A549 (cell line): ENCODE measurements at regions not wholly inside any gene's neighbourhood (a gene's known extent, or its start where the extent isn't known, plus 50 kb on each side); places are given as distances from the start of the nearest gene placed in this dataset.
"Not testable (repeated sequence)": the region's sequence is repeated elsewhere in the genome, so short reads cannot be mapped to it uniquely, and the experiment has no call there.

Experiments used
- ATAC-seq, 2 experiments: fragments of 200-7000 bp in 1 of 2; fragments of >200 bp in 1 of 2; cut with Nextera tagmentation in 1 of 2; cut with Tn5 transposase in 1 of 2; 3 replicates each; pipeline versions ENCODE4 v1.8.0 to v1.9.1; 2018 to 2020; ENCODE audit warnings: mild to moderate bottlenecking in 1 of 2, moderate library complexity in 1 of 2
- CTCF ChIA-PET: fragments of 300-600 bp; sonication (Branson Sonifier 250); formaldehyde crosslinking; extraction: SDS; loops from one replicate; lab custom pipeline; 2021; ENCODE audit warnings: antibody characterized with exemption, inconsistent platforms; lab: Yijun Ruan, JAX
- POLR2A ChIA-PET: fragments of 350-600 bp; formaldehyde crosslinking; extraction: SDS; loops from one replicate; lab custom pipeline; 2021; ENCODE audit warnings: antibody characterized with exemption, inconsistent platforms; lab: Yijun Ruan, JAX
- DNase-seq, 2 experiments: peaks; one replicate each; pipeline versions ENCODE4 v3.0.0 to v3.0.0-alpha.2; 2011 to 2016; ENCODE audit warnings: low read depth in 1 of 2, low spot score in 1 of 2
- FAIRE-seq: peaks from 2 replicates; lab custom pipeline; 2011; peaks lifted over from hg19 to GRCh38; lab: Jason Lieb, UNC
- H3K27ac ChIP-seq, 2 experiments: fragments of >200 bp; sonication (Bioruptor Twin); formaldehyde crosslinking; 3 replicates each; pipeline ENCODE4 v1.5.1; 2016 to 2017
- H3K4me1 ChIP-seq: fragments of >200 bp; sonication (Bioruptor Twin); formaldehyde crosslinking; 3 replicates; pipeline ENCODE4 v1.6.1; 2016
- H3K4me2 ChIP-seq: fragments of >200 bp; sonication (Bioruptor Twin); formaldehyde crosslinking; 3 replicates; pipeline ENCODE4 v1.6.1; 2016
- H3K4me3 ChIP-seq: fragments of >200 bp; sonication (Bioruptor Twin); formaldehyde crosslinking; 3 replicates; pipeline ENCODE4 v1.5.1; 2016
- H3K9me3 ChIP-seq: fragments of >200 bp; sonication (Bioruptor Twin); formaldehyde crosslinking; 3 replicates; pipeline ENCODE4 v1.6.1; 2016
- ATOH8 ChIP-seq: fragments of 250-450 bp; sonication (Bioruptor Pico); IDR thresholded peaks from 2 replicates; pipeline ENCODE4 v1.5.0; 2020; ENCODE audit warnings: low read depth, mild to moderate bottlenecking, moderate library complexity
- BHLHE40 ChIP-seq: IDR thresholded peaks from 2 replicates; pipeline ENCODE4 v1.6.1; 2012; ENCODE audit warnings: low read depth, low read length, inconsistent platforms
- CBX8 ChIP-seq: fragments of 200-600 bp; sonication (generic); IDR thresholded peaks from 2 replicates; pipeline ENCODE4 v1.6.1; 2016
- CHD2 ChIP-seq: fragments of 150-350 bp; IDR thresholded peaks from 2 replicates; pipeline ENCODE4 v1.6.1; 2014; ENCODE audit warnings: low read length; ENCODE audit not compliant: partially characterized antibody
- E2F6 ChIP-seq: IDR thresholded peaks from 2 replicates; pipeline ENCODE4 v1.6.1; 2012; ENCODE audit warnings: low read depth, borderline replicate concordance
- ESRRA ChIP-seq: fragments of 150-350 bp; IDR thresholded peaks from 2 replicates; pipeline ENCODE4 v1.6.1; 2014; ENCODE audit warnings: mild to moderate bottlenecking, low read length, borderline replicate concordance
- FOXS1 ChIP-seq: fragments of 250-450 bp; sonication (Bioruptor Pico); IDR thresholded peaks from 2 replicates; pipeline ENCODE4 v1.5.0; 2020; ENCODE audit warnings: mild to moderate bottlenecking, moderate library complexity
- GATA3 ChIP-seq: IDR thresholded peaks from 2 replicates; pipeline ENCODE4 v1.6.1; 2012; ENCODE audit warnings: borderline replicate concordance
- HDAC2 ChIP-seq: fragments of 200-600 bp; sonication (generic); IDR thresholded peaks from 2 replicates; pipeline ENCODE4 v1.6.1; 2016
- HEYL ChIP-seq: fragments of 250-450 bp; sonication (Bioruptor Pico); IDR thresholded peaks from 2 replicates; pipeline ENCODE4 v1.8.0; 2021; ENCODE audit warnings: mild to moderate bottlenecking, moderate library complexity
- HMGXB4 ChIP-seq: fragments of 250-450 bp; sonication (Bioruptor Pico); IDR thresholded peaks from 2 replicates; pipeline ENCODE4 v1.5.0; 2021; ENCODE audit warnings: mild to moderate bottlenecking, moderate library complexity, borderline replicate concordance
- HOXB13 ChIP-seq: fragments of 250-450 bp; sonication (Bioruptor Pico); IDR thresholded peaks from 2 replicates; pipeline ENCODE4 v1.5.0; 2020; ENCODE audit warnings: low read depth, mild to moderate bottlenecking, moderate library complexity
- JUNB ChIP-seq: fragments of >200 bp; sonication (Bioruptor Twin); formaldehyde crosslinking; IDR thresholded peaks from 2 replicates; pipeline ENCODE4 v1.6.1; 2016
- KDM5A ChIP-seq: fragments of 200-600 bp; sonication (generic); IDR thresholded peaks from 2 replicates; pipeline ENCODE4 v1.6.1; 2016; ENCODE audit warnings: antibody characterized with exemption, mild to moderate bottlenecking
- MAX ChIP-seq: IDR thresholded peaks from 2 replicates; pipeline ENCODE4 v1.6.1; 2012
- NR3C1 ChIP-seq: fragments of >200 bp; sonication (Bioruptor Twin); formaldehyde crosslinking; IDR thresholded peaks from 3 replicates; pipeline ENCODE4 v1.6.1; 2017
- POLR2A ChIP-seq: IDR thresholded peaks from 2 replicates; pipeline ENCODE4 v1.6.1; 2012; ENCODE audit warnings: mild to moderate bottlenecking, low read length
- SMC3 ChIP-seq: fragments of >200 bp; sonication (Bioruptor Twin); formaldehyde crosslinking; IDR thresholded peaks from 3 replicates; pipeline ENCODE4 v1.6.1; 2018; ENCODE audit warnings: inconsistent platforms
- TFCP2L1 ChIP-seq: fragments of 250-450 bp; sonication (Bioruptor Pico); IDR thresholded peaks from 2 replicates; pipeline ENCODE4 v1.5.0; 2021; ENCODE audit warnings: mild to moderate bottlenecking
- TP53 ChIP-seq: fragments of 250-450 bp; sonication (Bioruptor Pico); IDR thresholded peaks from 2 replicates; pipeline ENCODE4 v1.5.0; 2021; ENCODE audit warnings: mild to moderate bottlenecking, moderate library complexity
- WGBS: methylation state at CpG from one replicate; pipeline ENCODE4 v1.1.6; 2017; ENCODE audit errors: missing lambda C conversion rate; 5-methylcytosine and 5-hydroxymethylcytosine counted together

- POLR2A ChIA-PET: no interaction called here
- DNase-seq (no peak), ATAC-seq (no peak), FAIRE-seq (no peak)
- CTCF ChIA-PET: no interaction called here
- H3K9me3 ChIP-seq: no peaks in the 10 kb centered on the region
- no peak overlapping the region for H3K27ac ChIP-seq
- H3K4me1 ChIP-seq: no peaks in the 10 kb centered on the region
- no peak overlapping the region for H3K4me3 ChIP-seq
- H3K4me2 ChIP-seq: no peak overlapping the region
- TF ChIP-seq TP53 (CRISPR knock-in tag): no peak
- TF ChIP-seq FOXS1 (CRISPR knock-in tag): no peak
- TF ChIP-seq BHLHE40: no peak
- 91% methylated on average over 1 of the region's 1 CpG for WGBS
Measured at GRCh38 chr5:38790268-38790667, 55.5 kb upstream of the OSMR start.

- no peak overlapping the region for H3K27ac ChIP-seq
- ChIA-PET CTCF (interaction anchor here (0.7 kb wide), 1 partner anchor 8 kb away, joined by 3 read pairs; no protein-coding TSS in a partner anchor), POLR2A (no interaction called here)
- DNase-seq (no peak), ATAC-seq (no peak), FAIRE-seq (no peak)
- WGBS: 14% methylated on average over 2 of the region's 2 CpGs
- H3K9me3 ChIP-seq: no peaks in the 10 kb centered on the region
- H3K4me2 ChIP-seq: no peak overlapping the region
- H3K4me3 ChIP-seq: no peak overlapping the region
- no peaks in the 10 kb centered on the region for H3K4me1 ChIP-seq
- no peak for TF ChIP-seq HMGXB4 (CRISPR knock-in tag)
Measured at GRCh38 chr5:38790891-38791290, 54.9 kb upstream of the OSMR start.

- H3K9me3 ChIP-seq: no peaks in the 10 kb centered on the region
- CTCF ChIA-PET: interaction anchor here (0.6 to 8.7 kb wide), 5 partner anchors 12 to 631 kb away, joined by 3 to 66 read pairs (median 3); no protein-coding TSS in a partner anchor
- H3K4me1 ChIP-seq: no peaks in the 10 kb centered on the region
- FAIRE-seq: no peak
- POLR2A ChIA-PET: no interaction called here
- no peak for DNase-seq
- no peak overlapping the region for H3K4me2 ChIP-seq
- ATAC-seq: no peak
- TF ChIP-seq E2F6: no peak
- 29% methylated on average over 3 of the region's 3 CpGs for WGBS
- no peak overlapping the region for H3K4me3 ChIP-seq
- no peak overlapping the region for H3K27ac ChIP-seq
Measured at GRCh38 chr5:38793099-38793498, 52.7 kb upstream of the OSMR start.

- H3K4me1 ChIP-seq, DNase-seq, H3K4me3 ChIP-seq, H3K4me2 ChIP-seq, H3K27ac ChIP-seq, FAIRE-seq, POLR2A ChIA-PET, ATAC-seq, H3K9me3 ChIP-seq: not testable (repeated sequence)
- WGBS: 53% methylated on average over 7 of the region's 7 CpGs
- CTCF ChIA-PET: interaction anchor here (1.3 to 8.7 kb wide), 3 partner anchors 13 to 352 kb away, joined by 3 to 66 read pairs (median 5); no protein-coding TSS in a partner anchor
Measured at GRCh38 chr5:38794037-38794436, 51.8 kb upstream of the OSMR start.

GRCh38 chr5:38794986-38795385 lies 50.8 kb upstream of the OSMR start:
- H3K4me2 ChIP-seq: no peak overlapping the region
- CTCF ChIA-PET: interaction anchor here (2.8 to 8.7 kb wide), 2 partner anchors 14 to 353 kb away, joined by 16 to 66 read pairs; no protein-coding TSS in a partner anchor
- no peak for ATAC-seq
- no peak for DNase-seq
- FAIRE-seq: no peak
- TF ChIP-seq GATA3: no peak
- no peak for TF ChIP-seq HEYL (CRISPR knock-in tag)
- no peak for TF ChIP-seq CHD2
- TF ChIP-seq ESRRA: no peak
- no peak for TF ChIP-seq ATOH8
- TF ChIP-seq NR3C1: no peak
- TF ChIP-seq MAX: no peak
- TF ChIP-seq HOXB13 (CRISPR knock-in tag): no peak
- no peak for TF ChIP-seq JUNB
- no peak for TF ChIP-seq TP53 (CRISPR knock-in tag)
- TF ChIP-seq HDAC2: no peak
- no peak for TF ChIP-seq POLR2A
- no peak for TF ChIP-seq FOXS1 (CRISPR knock-in tag)
- TF ChIP-seq SMC3: no peak
- no peak for TF ChIP-seq E2F6
- no peak for TF ChIP-seq CBX8
- no peak for TF ChIP-seq BHLHE40
- TF ChIP-seq KDM5A: no peak
- no peak for TF ChIP-seq TFCP2L1 (CRISPR knock-in tag)
- no peaks in the 10 kb centered on the region for H3K9me3 ChIP-seq
- H3K4me3 ChIP-seq: no peak overlapping the region
- POLR2A ChIA-PET: no interaction called here
- WGBS: 69% methylated on average over 5 of the region's 5 CpGs
- no peaks in the 10 kb centered on the region for H3K4me1 ChIP-seq
- no peak overlapping the region for H3K27ac ChIP-seq
